ENCODE measurements at regions not wholly inside any gene's neighbourhood (a gene's known extent, or its start where the extent isn't known, plus 50 kb on each side); places are given as distances from the start of the nearest gene placed in this dataset.

GRCh38 chr18:39788383-39788782 lies 2166.7 kb upstream of the PIK3C3 start:
- TF ChIP-seq, protein P1, sequence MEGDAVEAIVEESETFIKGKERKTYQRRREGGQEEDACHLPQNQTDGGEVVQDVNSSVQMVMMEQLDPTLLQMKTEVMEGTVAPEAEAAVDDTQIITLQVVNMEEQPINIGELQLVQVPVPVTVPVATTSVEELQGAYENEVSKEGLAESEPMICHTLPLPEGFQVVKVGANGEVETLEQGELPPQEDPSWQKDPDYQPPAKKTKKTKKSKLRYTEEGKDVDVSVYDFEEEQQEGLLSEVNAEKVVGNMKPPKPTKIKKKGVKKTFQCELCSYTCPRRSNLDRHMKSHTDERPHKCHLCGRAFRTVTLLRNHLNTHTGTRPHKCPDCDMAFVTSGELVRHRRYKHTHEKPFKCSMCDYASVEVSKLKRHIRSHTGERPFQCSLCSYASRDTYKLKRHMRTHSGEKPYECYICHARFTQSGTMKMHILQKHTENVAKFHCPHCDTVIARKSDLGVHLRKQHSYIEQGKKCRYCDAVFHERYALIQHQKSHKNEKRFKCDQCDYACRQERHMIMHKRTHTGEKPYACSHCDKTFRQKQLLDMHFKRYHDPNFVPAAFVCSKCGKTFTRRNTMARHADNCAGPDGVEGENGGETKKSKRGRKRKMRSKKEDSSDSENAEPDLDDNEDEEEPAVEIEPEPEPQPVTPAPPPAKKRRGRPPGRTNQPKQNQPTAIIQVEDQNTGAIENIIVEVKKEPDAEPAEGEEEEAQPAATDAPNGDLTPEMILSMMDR (IDR thresholded peaks at IDR 0.05; ENCODE audit: low read length) = no peak
- TF ChIP-seq EZH2 (IDR thresholded peaks at IDR 0.05; ENCODE audit: borderline replicate concordance, low read length) = no peak
